ENCODE measurements at regions not wholly inside any gene's neighbourhood (a gene's known extent, or its start where the extent isn't known, plus 50 kb on each side); places are given as distances from the start of the nearest gene placed in this dataset.

DNA sequence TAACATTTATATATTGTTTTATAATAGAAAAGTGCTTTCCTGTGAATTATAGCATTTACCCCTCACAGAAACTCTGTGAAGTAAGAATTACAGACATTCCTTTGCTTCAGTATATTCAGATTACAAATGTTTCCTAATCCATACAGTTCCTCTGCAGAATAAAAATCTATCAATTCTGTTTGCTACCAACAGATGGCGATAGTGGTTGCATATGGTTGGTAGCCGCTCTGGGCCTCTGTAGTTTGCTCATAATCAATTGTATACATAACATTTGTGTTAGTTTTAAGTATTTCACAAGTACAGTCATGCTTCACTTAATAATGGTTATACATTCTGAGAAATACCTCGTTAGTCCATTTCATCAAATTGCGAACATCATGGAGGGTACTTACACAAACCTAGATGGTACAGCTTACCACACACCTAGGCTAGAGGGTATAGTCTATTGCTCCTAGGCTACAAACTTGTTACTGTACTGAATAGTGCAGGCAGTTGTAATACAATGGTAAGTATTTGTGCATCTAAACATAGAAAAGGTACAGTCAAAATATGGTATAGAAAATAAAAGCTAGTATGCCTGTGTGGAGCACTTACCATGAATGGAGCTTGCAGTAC is 94.4 kb upstream of the STEAP4 start:
- H3K27ac ChIP-seq (ENCODE audit: low read depth, low read length): no peak overlapping the region
- H2BK5ac ChIP-seq (ENCODE audit: low read depth, low read length): no peak overlapping the region
- H3K4me2 ChIP-seq (ENCODE audit: insufficient read depth in 1 of 2, low read depth in 2 of 2, low read length in 2 of 2): no peak overlapping the region
- H2AK5ac ChIP-seq (ENCODE audit: low read depth, low read length): no peak overlapping the region
- H3K79me2 ChIP-seq (ENCODE audit: control insufficient read depth in 1 of 2, insufficient read depth in 2 of 2, low read length in 2 of 2): no peaks in the 10 kb centered on the region
- CTCF ChIA-PET (ENCODE audit: partially characterized antibody): interaction anchor here (0.6 to 1.6 kb wide), 27 partner anchors 8 to 389 kb away, joined by 3 to 14 read pairs (median 4); no protein-coding TSS in a partner anchor
- no peaks in the 10 kb centered on the region for H3K36me3 ChIP-seq (ENCODE audit: control insufficient read depth in 2 of 4, insufficient read depth in 4 of 4, low read length in 3 of 4)
- H4K5ac ChIP-seq (ENCODE audit: insufficient read length, low read depth, low read length): no peak overlapping the region
- no peaks in the 10 kb centered on the region for H3K23me2 ChIP-seq (ENCODE audit: low read depth, low read length)
- TF ChIP-seq, protein P1, sequence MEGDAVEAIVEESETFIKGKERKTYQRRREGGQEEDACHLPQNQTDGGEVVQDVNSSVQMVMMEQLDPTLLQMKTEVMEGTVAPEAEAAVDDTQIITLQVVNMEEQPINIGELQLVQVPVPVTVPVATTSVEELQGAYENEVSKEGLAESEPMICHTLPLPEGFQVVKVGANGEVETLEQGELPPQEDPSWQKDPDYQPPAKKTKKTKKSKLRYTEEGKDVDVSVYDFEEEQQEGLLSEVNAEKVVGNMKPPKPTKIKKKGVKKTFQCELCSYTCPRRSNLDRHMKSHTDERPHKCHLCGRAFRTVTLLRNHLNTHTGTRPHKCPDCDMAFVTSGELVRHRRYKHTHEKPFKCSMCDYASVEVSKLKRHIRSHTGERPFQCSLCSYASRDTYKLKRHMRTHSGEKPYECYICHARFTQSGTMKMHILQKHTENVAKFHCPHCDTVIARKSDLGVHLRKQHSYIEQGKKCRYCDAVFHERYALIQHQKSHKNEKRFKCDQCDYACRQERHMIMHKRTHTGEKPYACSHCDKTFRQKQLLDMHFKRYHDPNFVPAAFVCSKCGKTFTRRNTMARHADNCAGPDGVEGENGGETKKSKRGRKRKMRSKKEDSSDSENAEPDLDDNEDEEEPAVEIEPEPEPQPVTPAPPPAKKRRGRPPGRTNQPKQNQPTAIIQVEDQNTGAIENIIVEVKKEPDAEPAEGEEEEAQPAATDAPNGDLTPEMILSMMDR (IDR thresholded peaks at IDR 0.05; ENCODE audit: control extremely low read depth in 1 of 3, insufficient read depth in 1 of 3, low read depth in 1 of 3, low read length in 3 of 3): peak in 2 of 3 experiments; percentile 51 to 59; a peak in 3 of 4 replicates
- peak; percentile 56 to 63 for TF ChIP-seq RAD21 (IDR thresholded peaks at IDR 0.05 in 1 of 2, conservative IDR thresholded peaks at IDR 0.05 in 1 of 2; ENCODE audit: low read depth in 2 of 2, low read length in 2 of 2)
- no peak for TF ChIP-seq CEBPB (IDR thresholded peaks at IDR 0.05; ENCODE audit: low read depth, low read length)
- no peak for TF ChIP-seq BRCA1 (IDR thresholded peaks at IDR 0.05; ENCODE audit: low read depth, low read length)
- no peak overlapping the region for H3K9ac ChIP-seq (replicated peaks in 1 of 4; ENCODE audit: extremely low read depth in 1 of 4, low read depth in 3 of 4, low read length in 3 of 4)
- 58% methylated on average over 4 of the region's 4 CpGs; no CpG with 5 or more reads in 1 of the 2 experiments for WGBS, 2 experiments (ENCODE audit: extremely low coverage in 1 of 2, insufficient coverage in 1 of 2, insufficient read length in 1 of 2, insufficient replicate concordance in 2 of 2, low coverage in 1 of 2, low lambda C conversion rate in 2 of 2, missing lambda C conversion rate in 1 of 2)
- no peak overlapping the region for H3K4me3 ChIP-seq (ENCODE audit: extremely low read depth in 1 of 4, insufficient read depth in 2 of 4, low read depth in 3 of 4, low read length in 4 of 4)
- POLR2A ChIA-PET (ENCODE audit: partially characterized antibody): no interaction called here
- no peak overlapping the region for H4K91ac ChIP-seq (replicated peaks; ENCODE audit: insufficient read length, low read length)
- no peaks in the 10 kb centered on the region for H3K79me1 ChIP-seq (ENCODE audit: low read depth, low read length)
- no peak overlapping the region for H3K18ac ChIP-seq (ENCODE audit: extremely low read depth, low read length)
- H2BK120ac ChIP-seq (replicated peaks; ENCODE audit: low read depth, low read length): no peak overlapping the region
- no peaks in the 10 kb centered on the region for H4K20me1 ChIP-seq (replicated peaks in 1 of 2; ENCODE audit: control insufficient read depth in 1 of 2, insufficient read depth in 2 of 2, low read length in 2 of 2)
- H3K23ac ChIP-seq (ENCODE audit: insufficient read length): no peak overlapping the region
- no peaks in the 10 kb centered on the region; a peak in 1 of 7 replicates for H3K4me1 ChIP-seq (replicated peaks in 1 of 4; ENCODE audit: control insufficient read depth in 3 of 4, insufficient read depth in 4 of 4, low read length in 3 of 4)
- H2AFZ ChIP-seq (ENCODE audit: low read length): no peak overlapping the region
- no peaks in the 10 kb centered on the region for H3K27me3 ChIP-seq (replicated peaks in 1 of 4; ENCODE audit: control insufficient read depth in 3 of 4, extremely low read depth in 1 of 4, insufficient read depth in 3 of 4, low read length in 3 of 4)
- H3K4ac ChIP-seq (replicated peaks; ENCODE audit: insufficient read length, low read depth, low read length): no peak overlapping the region
- H4K8ac ChIP-seq (ENCODE audit: extremely low read depth, insufficient read depth, low read length): no peak overlapping the region
- no peak for FAIRE-seq
- no peak overlapping the region for H2BK20ac ChIP-seq (ENCODE audit: low read length)
- H2BK12ac ChIP-seq (ENCODE audit: low read depth, low read length): no peak overlapping the region
- H3K9me3 ChIP-seq (ENCODE audit: insufficient read depth in 2 of 2, low read depth in 1 of 2, low read length in 1 of 2): peaks cover 0 to 3% of the 10 kb centered on the region in 2 experiments; a peak in 1 of 4 replicates
- no peak overlapping the region for H2BK15ac ChIP-seq (ENCODE audit: low read length)
- no peak overlapping the region for H3K56ac ChIP-seq (replicated peaks; ENCODE audit: insufficient read length, low read depth, low read length)
- H3K14ac ChIP-seq (ENCODE audit: insufficient read length): no peak overlapping the region
- DNase-seq (ENCODE audit: low read depth in 1 of 2, low spot score in 2 of 2): no peak
